Right ventricle myocardium inferior (tissue), 1 donor: ENCODE measurements at regions not wholly inside any gene's neighbourhood (a gene's known extent, or its start where the extent isn't known, plus 50 kb on each side); places are given as distances from the start of the nearest gene placed in this dataset.

Experiments used
- ATAC-seq: fragments of 200-7000 bp; cut with Tn5 transposase; one replicate; pipeline ENCODE4 v1.9.1; 2020; ENCODE audit warnings: mild to moderate bottlenecking, moderate library complexity
- DNase-seq: peaks from one replicate; pipeline ENCODE4 v3.0.0; 2021; ENCODE audit errors: missing footprints
- intact Hi-C: fragments of 100-400 bp; cut with DNase I; formaldehyde crosslinking; loops from one replicate; pipeline ENCODE4 v1.11.0; 2022
- donor health status: DM: no; HTN: yes; CAD: no; lungs with severe emphysema.

DNA sequence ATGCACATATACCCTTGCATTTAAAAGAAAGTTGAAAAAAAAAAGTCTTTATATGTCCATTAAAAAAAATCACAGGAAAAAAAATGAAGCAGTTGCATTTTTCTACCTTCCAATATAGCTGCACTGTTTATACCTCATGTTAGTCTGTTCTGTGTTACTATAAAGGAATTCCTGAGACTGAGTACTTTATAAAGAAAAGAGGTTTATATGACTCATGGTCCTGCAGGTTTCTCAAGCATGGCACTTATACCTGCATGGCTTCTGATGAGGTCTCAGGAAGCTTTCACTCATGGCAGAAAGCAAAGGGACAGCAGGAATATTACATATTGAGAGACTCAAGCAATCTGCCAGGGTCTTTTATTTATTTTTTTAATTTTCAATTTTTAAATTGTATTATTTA, 277.2 kb upstream of the BCHE start:
- no peak for ATAC-seq

DNA sequence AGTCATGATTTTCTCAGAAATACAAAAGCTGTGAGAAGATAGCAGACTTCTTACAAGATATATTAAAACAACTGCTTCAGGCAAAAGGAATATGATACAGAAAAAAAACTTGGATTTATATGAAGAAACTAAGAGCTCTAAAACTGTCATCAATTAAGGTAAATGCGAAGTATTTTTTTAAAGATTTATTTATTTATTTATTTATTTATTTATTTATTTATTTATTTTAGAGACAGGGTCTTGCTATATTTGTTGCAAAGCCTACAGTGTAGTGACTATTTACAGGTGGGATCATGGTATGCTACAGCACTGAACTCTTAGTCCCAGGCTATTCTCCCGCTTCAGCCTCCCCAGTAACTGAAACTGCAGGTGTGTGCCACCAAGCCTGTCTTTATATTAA, 274.3 kb upstream of the BCHE start:
- ATAC-seq = no peak
- no peak for DNase-seq
- intact Hi-C loops = no loop called here

More for the DNA sequence above, 277.2 kb upstream of the BCHE start:
- intact Hi-C loops = no loop called here
- DNase-seq = no peak

DNA sequence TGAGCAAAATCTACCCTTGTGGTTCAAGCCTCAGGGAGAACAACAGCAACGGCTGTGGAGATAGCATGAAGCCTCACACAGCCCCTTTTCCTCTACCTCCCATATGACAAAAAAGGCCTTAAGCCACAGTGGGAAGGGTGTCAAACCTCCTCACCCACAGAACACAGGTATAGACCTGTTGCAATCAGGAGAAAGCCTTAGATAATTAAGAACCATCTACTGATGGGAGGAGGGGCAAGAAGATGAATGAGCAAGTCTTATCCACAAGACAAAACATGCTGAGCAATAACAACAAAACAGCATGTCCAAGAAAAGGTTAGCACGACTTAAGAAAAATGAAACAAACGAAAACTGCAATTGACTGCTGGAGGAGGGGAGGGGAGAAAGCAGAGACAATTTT, 272.9 kb upstream of the BCHE start:
- intact Hi-C loops = no loop called here
- DNase-seq (no peak), ATAC-seq (no peak)

DNA sequence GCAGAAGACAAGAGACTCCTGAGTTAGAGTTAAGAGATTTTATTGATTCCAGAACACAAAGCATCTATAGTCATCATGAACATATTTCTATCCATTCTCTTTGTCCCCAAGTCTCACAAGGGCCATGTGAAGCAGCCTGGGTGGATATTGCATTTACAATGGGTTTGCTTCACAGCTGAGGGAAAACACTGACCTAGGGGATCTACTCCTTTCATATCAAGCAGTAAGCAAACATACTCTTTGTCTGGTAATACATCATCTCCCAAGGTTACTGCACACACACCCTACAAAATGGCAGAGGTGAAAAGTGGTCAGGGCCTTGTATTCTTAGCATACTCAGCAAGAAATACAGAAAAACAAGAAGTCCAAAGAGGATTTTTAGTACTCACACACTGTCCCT, 267.7 kb upstream of the BCHE start:
- intact Hi-C loops = no loop called here
- DNase-seq (no peak), ATAC-seq (no peak)

DNA sequence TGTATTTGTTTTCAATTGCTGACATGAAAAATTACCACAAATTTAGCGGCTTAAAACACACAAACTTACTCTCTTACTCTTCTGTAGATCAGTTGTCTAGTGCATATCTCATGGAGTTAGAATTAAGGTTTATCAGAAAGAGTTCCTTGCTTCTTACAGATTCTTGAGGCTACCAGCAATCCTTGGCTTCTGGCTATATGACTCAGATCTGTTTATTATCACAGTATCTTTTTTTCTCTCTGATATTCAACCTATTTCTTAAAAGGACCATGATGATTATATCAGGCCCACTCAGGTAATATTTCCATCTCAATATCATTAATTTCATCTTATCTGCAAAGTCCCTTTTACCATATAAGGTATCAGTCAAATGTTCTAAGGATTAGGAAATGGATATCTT, 263.5 kb upstream of the BCHE start:
- no peak for DNase-seq
- no peak for ATAC-seq
- intact Hi-C loops = no loop called here

DNA sequence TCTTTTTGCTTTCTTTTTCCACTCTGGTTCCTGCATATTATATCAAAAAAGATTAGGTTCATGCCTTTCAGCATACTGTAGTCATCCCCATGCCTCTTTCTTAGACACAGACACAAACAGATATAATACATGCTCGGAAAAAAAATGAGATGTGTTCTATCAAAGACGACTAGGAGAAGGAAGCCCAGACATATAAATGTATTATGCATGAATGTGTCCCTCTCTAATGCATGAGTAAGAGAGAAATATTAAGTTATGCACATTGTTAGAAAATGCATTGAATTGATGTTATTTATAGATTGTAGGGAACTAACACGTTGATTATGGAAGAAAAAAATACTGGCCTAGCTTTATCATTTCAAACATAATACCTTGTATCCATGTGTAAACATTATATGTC, 252.4 kb upstream of the BCHE start:
- intact Hi-C loops = no loop called here
- ATAC-seq (no peak), DNase-seq (no peak)

DNA sequence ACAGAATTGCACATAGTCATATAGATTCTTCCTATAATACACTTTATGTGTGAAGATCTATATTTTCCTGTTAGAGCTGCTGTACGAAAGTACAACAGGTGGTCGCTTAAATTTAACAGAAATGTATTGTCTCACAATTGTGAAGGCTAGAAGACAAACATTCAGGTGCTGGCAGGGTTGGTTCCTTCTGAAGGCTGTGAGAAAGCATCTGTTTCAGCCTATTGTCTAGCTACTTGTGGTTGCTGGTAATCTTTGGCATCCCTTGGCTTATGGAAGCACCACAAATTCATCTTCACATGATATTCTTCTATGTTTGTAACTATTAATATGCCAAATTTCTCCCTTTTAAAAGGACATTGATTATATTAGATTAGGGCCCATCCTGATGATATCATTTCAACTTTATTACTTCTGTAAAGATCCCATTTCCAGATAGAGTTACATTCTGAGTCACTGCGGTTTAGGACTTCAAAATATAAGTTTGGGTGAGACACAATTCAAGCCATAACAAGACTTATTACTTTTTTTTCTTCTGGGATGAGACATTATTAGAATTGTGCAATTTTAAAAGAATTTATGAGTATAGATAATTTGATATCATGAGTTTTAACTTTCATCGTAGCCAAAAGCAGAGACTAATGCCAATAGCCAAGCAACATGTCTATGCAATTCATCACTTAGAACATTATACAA, 248.1 kb upstream of the BCHE start:
- intact Hi-C loops = no loop called here
- ATAC-seq (no peak), DNase-seq (no peak)

DNA sequence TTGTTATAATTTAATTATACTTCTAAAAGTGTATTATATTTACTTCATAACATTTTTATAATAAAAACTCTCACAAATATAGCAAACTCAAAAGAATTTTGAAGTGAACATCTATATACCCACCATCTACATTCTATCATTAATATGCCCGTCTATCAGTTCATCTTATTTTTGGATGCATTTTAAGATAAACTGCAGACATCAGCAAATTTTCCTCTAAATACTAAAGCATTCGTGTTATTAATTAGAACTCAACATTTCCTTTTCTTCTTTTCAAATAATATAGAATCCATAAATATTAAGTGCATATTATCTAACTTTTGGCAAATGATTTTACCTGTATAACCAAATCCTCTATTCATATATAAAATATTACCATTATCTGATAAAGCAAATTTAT, 242.9 kb upstream of the BCHE start:
- ATAC-seq = no peak
- no peak for DNase-seq
- intact Hi-C loops = no loop called here

DNA sequence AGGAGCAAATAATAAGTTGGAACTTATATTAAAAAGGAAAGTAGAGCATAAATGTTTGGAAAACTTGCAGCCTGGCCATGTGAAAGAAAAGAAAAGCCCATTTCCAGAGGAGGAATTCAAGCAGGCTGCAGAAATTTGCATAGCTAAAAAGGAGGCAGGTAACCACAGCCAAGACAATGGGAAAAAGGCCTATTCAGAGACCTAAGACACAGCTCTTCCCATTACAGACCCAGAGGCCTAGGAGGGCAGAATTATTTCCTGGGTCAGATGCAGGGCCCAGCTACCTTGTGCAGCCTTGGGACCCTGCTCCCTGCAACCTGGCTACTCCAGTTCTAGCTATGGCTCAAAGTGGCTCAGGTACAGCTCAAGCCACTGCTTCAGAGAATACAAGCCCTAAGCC, 234.6 kb upstream of the BCHE start:
- no peak for ATAC-seq
- intact Hi-C loops = no loop called here
- no peak for DNase-seq

DNA sequence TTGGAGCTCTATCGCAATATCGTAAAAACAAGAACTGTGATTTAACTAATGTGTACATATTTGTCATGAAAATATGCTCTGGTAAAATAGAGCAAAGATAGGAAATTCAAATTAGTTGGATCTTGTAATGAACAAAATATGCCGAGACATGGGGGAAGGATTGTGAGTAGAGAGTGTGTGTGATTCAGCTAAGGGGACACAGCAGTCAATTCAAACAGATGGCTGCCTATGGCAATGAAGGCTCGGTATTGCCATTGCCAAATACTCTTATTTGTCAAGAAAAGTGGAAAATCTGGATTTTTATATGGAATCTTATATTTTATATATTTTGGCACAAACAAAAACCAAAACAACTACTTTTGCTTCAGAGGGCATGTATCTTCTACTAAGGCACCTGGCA, 227.3 kb upstream of the BCHE start:
- DNase-seq (no peak), ATAC-seq (no peak)
- intact Hi-C loops = no loop called here

DNA sequence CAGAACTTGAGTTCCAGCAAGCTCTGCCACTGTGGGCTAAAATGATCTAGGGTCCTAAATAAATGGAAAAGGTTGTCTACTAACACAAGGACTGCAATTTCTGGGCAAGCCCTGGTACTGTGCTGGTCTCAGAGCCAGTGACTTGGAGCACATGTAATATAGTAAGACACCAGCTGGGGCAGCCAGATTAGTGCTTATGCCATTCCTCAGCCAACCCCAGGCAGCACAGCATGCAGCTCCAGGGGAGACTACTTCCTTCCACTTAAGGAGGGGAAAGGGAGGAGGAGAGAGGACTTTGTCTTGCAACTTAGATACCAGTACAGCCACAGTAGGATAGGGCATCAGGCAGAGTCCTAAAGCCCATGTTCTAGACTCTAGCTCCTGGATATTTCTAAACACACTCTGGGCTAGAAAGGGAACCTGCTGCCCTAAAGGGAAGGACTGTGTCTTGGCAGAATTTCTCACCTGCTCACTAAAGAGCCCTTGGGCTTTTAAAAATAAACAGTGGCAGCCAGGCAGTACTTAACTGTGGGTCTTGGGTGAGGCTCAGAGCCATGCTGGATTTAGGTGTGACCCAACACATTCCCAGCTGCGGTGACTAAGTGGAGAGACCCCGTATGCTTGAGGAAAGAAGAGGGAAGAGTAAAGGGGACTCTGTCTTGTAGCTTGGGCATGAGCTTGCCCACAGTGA, 223.7 kb upstream of the BCHE start:
- DNase-seq (no peak), ATAC-seq (no peak)
- intact Hi-C loops = no loop called here

DNA sequence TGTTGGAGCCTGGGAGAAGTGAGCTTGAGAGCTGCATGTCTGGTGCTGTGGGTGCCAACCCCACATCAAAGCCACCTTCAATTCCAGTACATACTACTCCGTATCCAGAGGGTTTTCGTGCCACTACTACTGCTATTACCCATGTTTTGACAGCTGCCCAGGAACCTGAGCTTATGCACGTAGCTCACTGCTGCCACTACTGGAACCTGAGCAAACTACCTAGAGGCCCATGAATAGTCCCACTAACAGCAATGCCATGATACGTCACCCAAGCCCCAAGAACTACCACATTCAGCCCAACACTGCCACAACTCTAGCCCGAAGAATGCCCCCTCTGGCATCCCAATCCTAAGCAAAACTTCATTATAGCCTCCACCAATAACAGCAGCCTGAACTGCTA, 215.2 kb upstream of the BCHE start:
- intact Hi-C loops = no loop called here
- ATAC-seq (no peak), DNase-seq (no peak)

DNA sequence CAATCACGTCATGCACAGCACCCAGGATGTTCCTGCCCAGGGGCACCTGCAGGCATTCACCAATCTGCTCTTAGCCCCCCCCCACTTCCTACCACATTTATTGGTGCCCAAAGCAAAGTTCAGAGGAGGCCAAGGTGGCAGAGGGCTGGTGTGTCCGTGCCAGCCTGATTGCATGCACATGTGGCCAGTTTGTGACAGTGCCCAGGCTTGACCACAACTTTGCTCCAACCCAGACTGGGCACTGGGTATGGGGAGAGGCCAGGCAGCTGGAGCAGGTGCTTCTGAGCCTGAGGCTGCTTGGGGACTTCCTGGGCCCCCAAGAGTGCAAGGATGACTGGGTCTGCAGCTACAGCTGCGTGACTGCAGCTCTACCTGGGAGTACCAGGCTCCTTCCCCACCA, 192.3 kb upstream of the BCHE start:
- DNase-seq (no peak), ATAC-seq (no peak)
- intact Hi-C loops = no loop called here

DNA sequence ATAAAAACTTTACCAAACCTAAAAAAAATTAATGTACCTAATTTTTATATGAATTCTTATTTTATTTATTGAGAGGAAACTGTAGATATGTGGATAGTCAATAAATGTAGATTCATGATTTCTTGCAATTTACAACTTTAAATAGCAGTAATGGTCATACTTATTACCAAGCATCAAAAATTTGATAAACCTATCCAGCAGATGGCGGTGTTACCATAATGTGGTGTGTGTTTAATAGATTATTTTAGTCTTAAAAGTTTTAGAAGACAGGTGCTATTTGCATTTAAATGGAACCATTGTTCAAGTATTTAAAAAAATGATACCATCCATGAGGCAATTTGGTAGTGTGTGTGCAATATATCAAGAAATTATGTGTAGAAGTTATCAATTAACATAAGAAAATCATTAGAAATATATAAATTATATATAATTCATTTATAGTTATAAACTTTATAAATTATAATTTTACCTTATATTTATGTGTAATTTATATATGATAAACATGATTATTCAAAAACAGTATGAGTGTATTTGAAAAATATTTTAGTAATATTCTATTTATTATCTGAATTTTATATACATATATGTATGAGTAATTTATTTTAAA, 176.0 kb upstream of the BCHE start:
- DNase-seq = no peak
- ATAC-seq = no peak
- intact Hi-C loops = loop anchor here (10.0 kb wide), 1 partner anchor 1342 kb away; no protein-coding TSS in a partner anchor

DNA sequence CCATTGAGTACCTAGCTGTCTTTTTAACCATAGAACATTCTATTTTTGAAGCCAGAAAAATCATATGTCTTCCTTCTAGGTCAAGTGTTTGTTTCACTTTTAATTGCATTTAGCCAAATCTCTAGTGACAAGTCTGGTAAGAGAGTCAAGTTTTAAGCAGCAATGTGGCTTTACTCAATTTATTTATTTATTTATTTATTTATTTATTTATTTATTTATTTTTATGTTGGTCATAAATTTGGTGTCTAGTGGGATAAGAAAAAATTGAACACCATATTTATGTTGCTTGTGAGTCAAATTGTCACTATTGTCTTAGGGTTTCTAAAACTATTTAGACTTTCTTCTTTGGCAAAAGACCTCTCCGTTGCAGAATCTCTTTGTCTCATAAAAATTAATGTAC, 174.5 kb upstream of the BCHE start:
- intact Hi-C loops = loop anchor here (10.0 kb wide), 1 partner anchor 1343 kb away; no protein-coding TSS in a partner anchor
- DNase-seq = no peak
- no peak for ATAC-seq

DNA sequence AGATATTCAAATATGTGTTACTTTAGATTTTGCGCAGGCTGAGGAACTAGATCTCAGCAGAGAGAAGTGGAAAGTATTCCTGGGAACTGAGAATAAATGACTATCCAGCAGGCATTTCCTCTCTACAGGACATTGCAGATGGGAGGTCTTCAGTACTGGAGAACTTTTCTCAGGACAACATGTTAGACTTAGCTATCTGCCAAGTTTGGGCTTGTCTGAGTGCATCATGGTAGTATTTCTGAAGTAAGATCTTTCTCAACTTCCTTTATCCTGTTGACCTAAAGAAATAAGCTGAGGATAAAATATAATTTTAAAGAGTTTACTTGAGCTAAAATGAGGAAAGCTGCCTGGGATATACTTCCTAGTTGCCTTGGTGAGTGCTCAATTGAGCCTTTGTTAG, 167.9 kb upstream of the BCHE start:
- intact Hi-C loops = no loop called here
- ATAC-seq (no peak), DNase-seq (no peak)

DNA sequence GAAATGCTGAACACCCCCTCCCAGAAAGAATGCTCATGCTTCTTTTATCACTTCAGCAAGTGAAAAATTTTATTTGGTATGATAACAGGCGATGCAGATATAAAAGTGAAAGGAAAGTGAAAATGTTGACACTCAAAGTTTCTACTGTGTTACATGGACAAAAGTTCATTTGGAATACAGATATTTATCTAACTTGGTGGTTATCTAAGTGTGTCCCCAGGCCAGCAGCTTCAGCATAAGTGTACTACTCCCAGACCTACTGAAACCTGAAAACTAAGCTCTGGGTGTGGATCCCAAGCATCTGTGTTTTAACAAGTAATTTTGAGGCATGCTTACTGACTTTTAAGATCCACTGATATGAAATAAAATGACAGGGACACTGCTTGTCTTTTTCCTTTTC, 157.1 kb upstream of the BCHE start:
- ATAC-seq = no peak
- intact Hi-C loops = no loop called here
- no peak for DNase-seq

DNA sequence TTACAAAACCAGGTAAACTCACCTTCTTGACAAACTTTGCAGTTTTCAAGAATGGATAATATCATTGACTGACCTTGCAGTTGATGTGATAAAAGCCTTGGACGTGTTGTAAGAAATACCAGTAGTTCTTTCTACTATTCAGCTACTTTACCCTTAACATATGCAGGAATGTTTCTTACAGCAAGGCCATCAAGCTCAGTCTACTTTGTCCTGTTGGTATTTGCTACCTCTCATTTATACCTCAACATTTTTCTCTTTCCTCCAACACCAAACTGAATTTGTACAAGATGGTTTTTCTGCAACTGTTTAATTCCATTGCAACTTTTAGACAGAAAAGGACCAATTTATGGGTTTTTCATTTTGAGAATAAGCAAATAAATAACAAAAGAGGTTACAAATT, 147.4 kb upstream of the BCHE start:
- DNase-seq (no peak), ATAC-seq (no peak)
- intact Hi-C loops = no loop called here

DNA sequence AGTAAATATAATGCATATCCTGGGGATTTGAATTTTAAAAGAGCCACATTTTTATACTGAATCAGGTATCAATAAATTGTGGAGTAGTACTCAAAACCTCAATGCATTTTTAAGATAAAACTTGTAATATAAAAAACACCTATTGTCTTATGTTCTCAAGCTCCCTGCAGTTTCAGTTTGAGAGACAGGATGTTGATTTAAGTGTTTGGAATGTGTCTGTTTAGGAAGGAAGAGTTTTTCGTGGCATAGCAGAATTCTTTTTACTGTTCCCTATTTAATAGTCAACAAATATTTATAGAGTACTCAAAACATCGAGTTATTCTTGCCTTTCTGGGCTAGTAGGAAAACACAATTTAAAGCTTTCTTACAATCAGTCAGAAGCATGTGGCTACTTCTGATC, 146.1 kb upstream of the BCHE start:
- DNase-seq (no peak), ATAC-seq (no peak)
- intact Hi-C loops = no loop called here

DNA sequence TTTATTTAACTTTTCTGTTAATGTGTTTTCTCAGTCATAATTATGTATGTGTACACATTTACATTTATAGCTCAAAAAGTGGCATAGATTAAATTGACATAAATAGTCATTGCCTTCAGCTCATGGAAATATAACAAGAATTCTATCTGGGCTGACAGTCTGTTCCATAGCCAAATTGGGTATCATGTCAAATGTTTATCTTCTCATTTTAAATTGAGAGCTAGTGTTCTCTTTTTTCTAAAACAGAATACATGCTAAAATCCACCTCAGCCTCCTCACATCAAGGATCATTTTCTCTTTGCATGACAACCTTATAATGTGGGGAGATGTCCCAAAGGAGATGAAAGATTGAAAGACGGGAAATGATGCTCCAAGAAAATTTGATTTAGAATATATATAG, 144.1 kb upstream of the BCHE start:
- DNase-seq (no peak), ATAC-seq (no peak)
- intact Hi-C loops = no loop called here
